ENCODE measurements at regions not wholly inside any gene's neighbourhood (a gene's known extent, or its start where the extent isn't known, plus 50 kb on each side); places are given as distances from the start of the nearest gene placed in this dataset.

DNA sequence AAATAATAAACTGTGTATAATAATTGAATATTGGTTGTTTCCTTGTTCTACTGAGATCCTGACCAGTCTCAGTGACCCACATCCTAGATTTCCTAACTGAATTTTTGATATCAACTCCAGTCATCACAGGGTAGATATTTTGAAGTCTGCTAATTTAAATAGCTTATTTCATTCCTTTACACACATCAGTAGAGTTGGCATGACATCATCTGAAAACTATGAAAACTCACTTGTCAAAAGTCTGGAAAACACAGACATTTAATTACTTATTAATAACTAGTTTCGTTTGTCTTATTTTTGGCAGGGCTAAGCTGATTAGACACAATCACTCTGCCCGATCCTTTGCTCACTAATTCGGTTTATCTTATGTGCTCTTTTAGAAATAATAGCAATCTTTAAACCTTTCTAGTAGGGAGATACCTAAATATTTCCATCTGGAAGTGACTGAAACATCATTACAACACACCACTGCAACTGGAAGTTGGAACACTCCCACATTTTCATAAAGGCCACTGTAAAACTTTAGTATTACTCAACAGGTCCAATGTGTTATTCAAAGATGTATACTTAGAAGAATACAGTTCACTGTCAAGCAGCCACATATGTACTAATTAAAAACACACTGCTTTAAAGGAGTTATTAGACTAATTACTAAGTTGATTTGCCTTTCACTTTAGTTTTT lies 198.4 kb upstream of the ZNF717 start:
- Histone ChIP-seq H3K36me3 (ENCODE audit: insufficient read depth) (no peaks in the 10 kb centered on the region), H3K79me2 (ENCODE audit: insufficient read depth, low read depth) (no peaks in the 10 kb centered on the region)

DNA sequence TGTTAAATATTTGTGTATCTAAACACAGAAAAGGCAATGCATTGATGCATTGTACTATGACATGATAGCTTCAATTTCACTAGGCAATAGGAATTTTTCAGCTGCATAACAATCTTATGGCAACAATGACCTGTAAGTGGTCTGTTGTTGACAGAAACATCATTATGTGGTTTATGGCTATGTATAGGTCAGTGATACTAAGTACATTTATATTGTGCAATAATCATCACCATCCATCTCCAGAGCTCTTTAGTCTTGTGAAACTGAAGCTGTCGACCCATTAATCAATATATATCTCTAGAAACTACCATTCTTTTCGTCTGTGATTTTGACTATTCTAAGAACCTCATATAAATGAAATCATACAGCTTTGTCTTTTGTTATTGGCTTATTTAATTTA lies 200.1 kb upstream of the ZNF717 start:
- TF ChIP-seq, protein P1, sequence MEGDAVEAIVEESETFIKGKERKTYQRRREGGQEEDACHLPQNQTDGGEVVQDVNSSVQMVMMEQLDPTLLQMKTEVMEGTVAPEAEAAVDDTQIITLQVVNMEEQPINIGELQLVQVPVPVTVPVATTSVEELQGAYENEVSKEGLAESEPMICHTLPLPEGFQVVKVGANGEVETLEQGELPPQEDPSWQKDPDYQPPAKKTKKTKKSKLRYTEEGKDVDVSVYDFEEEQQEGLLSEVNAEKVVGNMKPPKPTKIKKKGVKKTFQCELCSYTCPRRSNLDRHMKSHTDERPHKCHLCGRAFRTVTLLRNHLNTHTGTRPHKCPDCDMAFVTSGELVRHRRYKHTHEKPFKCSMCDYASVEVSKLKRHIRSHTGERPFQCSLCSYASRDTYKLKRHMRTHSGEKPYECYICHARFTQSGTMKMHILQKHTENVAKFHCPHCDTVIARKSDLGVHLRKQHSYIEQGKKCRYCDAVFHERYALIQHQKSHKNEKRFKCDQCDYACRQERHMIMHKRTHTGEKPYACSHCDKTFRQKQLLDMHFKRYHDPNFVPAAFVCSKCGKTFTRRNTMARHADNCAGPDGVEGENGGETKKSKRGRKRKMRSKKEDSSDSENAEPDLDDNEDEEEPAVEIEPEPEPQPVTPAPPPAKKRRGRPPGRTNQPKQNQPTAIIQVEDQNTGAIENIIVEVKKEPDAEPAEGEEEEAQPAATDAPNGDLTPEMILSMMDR (conservative IDR thresholded peaks at IDR 0.05; ENCODE audit: low read depth, low read length), result no peak
- Histone ChIP-seq H3K79me2 (ENCODE audit: insufficient read depth, low read depth) (no peaks in the 10 kb centered on the region), H3K9ac (no peak overlapping the region), H3K27ac (no peak overlapping the region), H3K4me2 (no peak overlapping the region), H4K20me1 (ENCODE audit: insufficient read depth) (no peaks in the 10 kb centered on the region), H3K36me3 (ENCODE audit: insufficient read depth) (no peaks in the 10 kb centered on the region), H3K4me1 (ENCODE audit: low read depth, poor library complexity, severe bottlenecking) (no peaks in the 10 kb centered on the region), H3K27me3 (ENCODE audit: insufficient read depth, low read depth) (no peaks in the 10 kb centered on the region), H3K4me3 (IDR thresholded peaks at IDR 0.05; ENCODE audit: insufficient read depth, low read depth, low read length) (no peak overlapping the region), H2AFZ (ENCODE audit: low read depth) (no peak overlapping the region)

More for the DNA sequence above, 198.4 kb upstream of the ZNF717 start:
- Histone ChIP-seq H3K4me3 (IDR thresholded peaks at IDR 0.05; ENCODE audit: insufficient read depth, low read depth, low read length) (no peak overlapping the region), H3K9ac (no peak overlapping the region), H3K27me3 (ENCODE audit: insufficient read depth, low read depth) (no peaks in the 10 kb centered on the region), H3K4me1 (ENCODE audit: low read depth, poor library complexity, severe bottlenecking) (no peaks in the 10 kb centered on the region), H4K20me1 (ENCODE audit: insufficient read depth) (no peaks in the 10 kb centered on the region), H2AFZ (ENCODE audit: low read depth) (no peak overlapping the region), H3K4me2 (no peak overlapping the region), H3K27ac (no peak overlapping the region)
- TF ChIP-seq, protein P1 (conservative IDR thresholded peaks at IDR 0.05; ENCODE audit: low read depth, low read length), result no peak

DNA sequence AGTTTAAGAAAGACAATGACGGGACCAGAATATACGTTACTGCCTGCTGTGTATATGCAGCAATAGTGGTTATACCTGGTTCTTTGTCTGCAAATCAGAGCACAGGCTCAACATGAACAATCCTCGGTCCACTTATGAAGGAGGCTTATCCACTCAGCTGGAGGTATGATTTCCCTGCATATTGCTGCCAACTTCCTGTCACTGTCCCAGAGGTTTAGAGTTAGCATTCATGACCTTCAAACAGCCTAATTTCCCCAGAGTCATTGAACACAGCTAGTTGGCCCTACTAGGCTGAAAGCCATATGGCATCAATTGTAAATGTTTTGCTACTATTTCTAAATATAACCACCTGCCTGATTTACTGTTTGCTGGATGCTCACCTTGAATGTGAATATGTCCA lies 224.9 kb upstream of the ZNF717 start:
- no peaks in the 10 kb centered on the region for H4K20me1 ChIP-seq (ENCODE audit: insufficient read depth)
- TF ChIP-seq, protein P1 (conservative IDR thresholded peaks at IDR 0.05; ENCODE audit: low read depth, low read length), result no peak
- H3K79me2 ChIP-seq (ENCODE audit: insufficient read depth, low read depth), result no peaks in the 10 kb centered on the region

DNA sequence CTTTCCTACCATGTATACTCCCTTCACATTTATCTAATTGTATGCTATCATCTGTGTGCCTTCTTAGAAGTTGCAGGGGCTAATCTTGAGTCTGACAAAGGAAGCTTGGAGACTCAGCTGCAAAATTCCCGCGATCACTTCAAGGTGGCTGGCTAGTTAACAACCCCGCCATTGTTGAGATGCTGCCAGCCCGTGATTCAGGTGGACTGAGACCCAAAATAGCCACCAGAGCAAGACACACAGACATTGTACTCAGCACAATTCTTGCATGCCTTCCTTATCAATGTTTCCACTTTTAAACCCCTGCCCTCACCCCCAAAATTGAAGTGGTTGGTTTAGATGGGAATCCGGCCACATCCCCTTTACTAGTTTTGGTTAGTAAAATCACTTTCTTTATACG lies 225.8 kb upstream of the ZNF717 start:
- Histone ChIP-seq H3K79me2 (ENCODE audit: insufficient read depth, low read depth) (no peaks in the 10 kb centered on the region), H4K20me1 (ENCODE audit: insufficient read depth) (no peaks in the 10 kb centered on the region), H3K9ac (no peak overlapping the region), H3K27me3 (ENCODE audit: insufficient read depth, low read depth) (no peaks in the 10 kb centered on the region), H3K36me3 (ENCODE audit: insufficient read depth) (no peaks in the 10 kb centered on the region), H3K4me1 (ENCODE audit: low read depth, poor library complexity, severe bottlenecking) (no peaks in the 10 kb centered on the region), H2AFZ (ENCODE audit: low read depth) (no peak overlapping the region), H3K27ac (no peak overlapping the region), H3K4me2 (no peak overlapping the region), H3K4me3 (IDR thresholded peaks at IDR 0.05; ENCODE audit: insufficient read depth, low read depth, low read length) (no peak overlapping the region)
- TF ChIP-seq, protein P1 (conservative IDR thresholded peaks at IDR 0.05; ENCODE audit: low read depth, low read length), result no peak

More for the DNA sequence above, 224.9 kb upstream of the ZNF717 start:
- H3K9ac ChIP-seq, result no peak overlapping the region
- no peaks in the 10 kb centered on the region for H3K4me1 ChIP-seq (ENCODE audit: low read depth, poor library complexity, severe bottlenecking)
- no peak overlapping the region for H3K4me3 ChIP-seq (IDR thresholded peaks at IDR 0.05; ENCODE audit: insufficient read depth, low read depth, low read length)
- no peaks in the 10 kb centered on the region for H3K36me3 ChIP-seq (ENCODE audit: insufficient read depth)
- H3K27me3 ChIP-seq (ENCODE audit: insufficient read depth, low read depth), result no peaks in the 10 kb centered on the region
- no peak overlapping the region for H3K27ac ChIP-seq
- no peak overlapping the region for H2AFZ ChIP-seq (ENCODE audit: low read depth)
- H3K4me2 ChIP-seq, result no peak overlapping the region
